ENCODE measurements at regions not wholly inside any gene's neighbourhood (a gene's known extent, or its start where the extent isn't known, plus 50 kb on each side); places are given as distances from the start of the nearest gene placed in this dataset.

- no peak for DNase-seq (ENCODE audit: low read depth)
These were observed 97.4 kb upstream of the THY1 start for GRCh38 chr11:119520400-119520799.

- no peak for DNase-seq (ENCODE audit: low read depth)
These were observed 96.8 kb upstream of the THY1 start for GRCh38 chr11:119519796-119520195.

GRCh38 chr11:119518746-119519730 lies 96.1 kb upstream of the THY1 start:
- no peak for DNase-seq (ENCODE audit: low read depth)

- no peak for DNase-seq (ENCODE audit: low read depth)
These were observed 92.9 kb upstream of the THY1 start for GRCh38 chr11:119515771-119516400.

- no peak for DNase-seq (ENCODE audit: low read depth)
These were observed 90.8 kb upstream of the THY1 start for GRCh38 chr11:119513806-119514170.

GRCh38 chr11:119513131-119513805 lies 90.3 kb upstream of the THY1 start:
- no peak for DNase-seq (ENCODE audit: low read depth)

- no peak for DNase-seq (ENCODE audit: low read depth)
These were observed 89.4 kb upstream of the THY1 start for GRCh38 chr11:119512369-119512768.

GRCh38 chr11:119511614-119512306 lies 88.8 kb upstream of the THY1 start:
- DNase-seq (ENCODE audit: low read depth) = no peak

GRCh38 chr11:119509969-119510401 lies 87.0 kb upstream of the THY1 start:
- peak; percentile 78 for DNase-seq (ENCODE audit: low read depth)

- DNase-seq (ENCODE audit: low read depth) = peak; percentile 40
These were observed 86.4 kb upstream of the THY1 start for GRCh38 chr11:119509282-119509841.

GRCh38 chr11:119506436-119506835 lies 83.5 kb upstream of the THY1 start:
- no peak for DNase-seq (ENCODE audit: low read depth)

- no peak for DNase-seq (ENCODE audit: low read depth)
These were observed 82.9 kb upstream of the THY1 start for GRCh38 chr11:119505861-119506260.

- DNase-seq (ENCODE audit: low read depth) = no peak
These were observed 82.1 kb upstream of the THY1 start for GRCh38 chr11:119505071-119505470.

GRCh38 chr11:119504371-119504770 lies 81.4 kb upstream of the THY1 start:
- DNase-seq (ENCODE audit: low read depth) = no peak

- no peak for DNase-seq (ENCODE audit: low read depth)
These were observed 78.9 kb upstream of the THY1 start for GRCh38 chr11:119501777-119502405.

- no peak for DNase-seq (ENCODE audit: low read depth)
These were observed 74.7 kb upstream of the THY1 start for GRCh38 chr11:119497717-119498116.

- no peak for DNase-seq (ENCODE audit: low read depth)
These were observed 74.0 kb upstream of the THY1 start for GRCh38 chr11:119496997-119497396.

GRCh38 chr11:119496469-119496868 lies 73.5 kb upstream of the THY1 start:
- no peak for DNase-seq (ENCODE audit: low read depth)

GRCh38 chr11:119493712-119494111 lies 70.7 kb upstream of the THY1 start:
- DNase-seq (ENCODE audit: low read depth) = no peak

- no peak for DNase-seq (ENCODE audit: low read depth)
These were observed 69.0 kb upstream of the THY1 start for GRCh38 chr11:119491753-119492510.

Data from HS-5 (cell line).